Neural progenitor cell (in vitro differentiated cells): ENCODE measurements at regions not wholly inside any gene's neighbourhood (a gene's known extent, or its start where the extent isn't known, plus 50 kb on each side); places are given as distances from the start of the nearest gene placed in this dataset.

Experiments
- DNase-seq: peaks from one replicate; pipeline ENCODE4 v3.0.0-alpha.2; 2016; ENCODE audit warnings: low spot score
- H2AFZ ChIP-seq: fragments of 200-600 bp; sonication (generic); replicated peaks from 2 replicates; pipeline ENCODE4 v1.6.1; 2016; ENCODE audit warnings: antibody characterized with exemption
- H3F3A ChIP-seq: fragments of 200-600 bp; sonication (generic); 2 replicates; pipeline ENCODE4 v1.6.1; 2016; ENCODE audit warnings: antibody characterized with exemption, low read depth
- H3K27ac ChIP-seq: fragments of 200-600 bp; sonication (generic); 2 replicates; pipeline ENCODE4 v1.5.1; 2016; ENCODE audit warnings: mild to moderate bottlenecking
- H3K27me3 ChIP-seq: fragments of 200-600 bp; sonication (generic); 2 replicates; pipeline ENCODE4 v1.6.1; 2016; ENCODE audit warnings: mild to moderate bottlenecking, moderate library complexity
- H3K36me3 ChIP-seq: fragments of 200-600 bp; sonication (generic); 2 replicates; pipeline ENCODE4 v1.5.1; 2016
- H3K4me1 ChIP-seq: fragments of 200-600 bp; sonication (generic); 2 replicates; pipeline ENCODE4 v1.6.1; 2016; ENCODE audit warnings: mixed run types
- H3K4me2 ChIP-seq: fragments of 200-600 bp; sonication (generic); 2 replicates; pipeline ENCODE4 v1.6.1; 2016
- H3K4me3 ChIP-seq: fragments of 200-600 bp; sonication (generic); 2 replicates; pipeline ENCODE4 v1.5.1; 2016
- H3K79me2 ChIP-seq: fragments of 200-600 bp; sonication (generic); 2 replicates; pipeline ENCODE4 v1.6.1; 2016; ENCODE audit warnings: low read depth
- H3K9ac ChIP-seq: fragments of 200-600 bp; sonication (generic); 2 replicates; pipeline ENCODE4 v1.6.1; 2016
- H3K9me3 ChIP-seq: fragments of 200-600 bp; sonication (generic); 2 replicates; pipeline ENCODE4 v1.5.1; 2016; ENCODE audit warnings: low read depth
- H4K20me1 ChIP-seq: fragments of 200-600 bp; sonication (generic); 2 replicates; pipeline ENCODE4 v1.6.1; 2016; ENCODE audit warnings: low read depth
- H3K27ac Mint-ChIP-seq: 3 replicates; pipeline ENCODE4 v1.8.0; 2021; ENCODE audit warnings: mixed read lengths
- H3K27me3 Mint-ChIP-seq: 2 replicates; pipeline ENCODE4 v1.8.0; 2022; ENCODE audit warnings: low read depth, mild to moderate bottlenecking, inconsistent platforms, moderate library complexity, mixed read lengths; ENCODE audit not compliant: insufficient read depth
- H3K36me3 Mint-ChIP-seq: 3 replicates; pipeline ENCODE4 v1.8.0; 2021; ENCODE audit warnings: mixed read lengths
- H3K4me1 Mint-ChIP-seq: 3 replicates; pipeline ENCODE4 v1.8.0; 2021; ENCODE audit warnings: mixed read lengths
- H3K4me3 Mint-ChIP-seq: 3 replicates; pipeline ENCODE4 v1.8.0; 2021; ENCODE audit warnings: mild to moderate bottlenecking, moderate library complexity, mixed read lengths
- H3K9me3 Mint-ChIP-seq: 3 replicates; pipeline ENCODE4 v1.8.0; 2020; ENCODE audit warnings: mixed read lengths
- CTCF ChIP-seq: fragments of 200-600 bp; sonication (generic); IDR thresholded peaks from 2 replicates; pipeline ENCODE4 v1.5.1; 2017; ENCODE audit warnings: antibody characterized with exemption, mild to moderate bottlenecking
- EZH2 ChIP-seq: fragments of 200-600 bp; sonication (generic); IDR thresholded peaks from 2 replicates; pipeline ENCODE4 v1.6.1; 2017; ENCODE audit warnings: antibody characterized with exemption, mild to moderate bottlenecking, moderate library complexity
- EZH2phosphoT487 ChIP-seq: fragments of 200-600 bp; sonication (generic); IDR thresholded peaks from 2 replicates; pipeline ENCODE4 v1.6.1; 2017; ENCODE audit warnings: antibody characterized with exemption

DNA sequence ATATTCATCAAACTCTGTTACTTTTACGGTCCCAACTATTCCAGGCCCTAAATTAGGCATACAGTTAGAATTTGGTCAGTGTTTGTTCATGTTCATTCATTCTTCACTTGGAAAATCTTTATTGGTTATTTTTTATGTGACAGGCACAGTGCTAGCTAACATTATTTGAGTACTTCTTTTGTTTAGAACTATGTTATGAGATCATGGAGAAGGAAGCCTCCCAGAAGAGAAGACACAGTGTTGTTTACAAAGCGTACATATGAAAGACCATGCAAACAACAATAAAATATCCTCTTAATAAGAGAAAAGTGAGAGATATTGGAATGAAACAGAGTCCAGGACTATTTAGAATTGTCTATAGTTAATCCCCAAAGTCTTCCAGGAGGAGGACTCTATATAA, 399.2 kb downstream of the LRIG3 start:
- Mint-ChIP-seq H3K36me3 (no peaks in the 10 kb centered on the region), H3K4me1 (no peaks in the 10 kb centered on the region), H3K27me3 (peaks cover 2% of the 10 kb centered on the region), H3K27ac (no peak overlapping the region), H3K4me3 (no peak overlapping the region), H3K9me3 (peaks cover 21% of the 10 kb centered on the region)
- Histone ChIP-seq H3K4me2 (no peak overlapping the region), H3K4me3 (no peak overlapping the region), H3F3A (no peaks in the 10 kb centered on the region), H3K27me3 (no peaks in the 10 kb centered on the region), H3K4me1 (peaks cover 6% of the 10 kb centered on the region), H4K20me1 (no peaks in the 10 kb centered on the region), H3K27ac (no peak overlapping the region), H3K79me2 (no peaks in the 10 kb centered on the region), H2AFZ (no peak overlapping the region), H3K9me3 (no peaks in the 10 kb centered on the region), H3K9ac (no peak overlapping the region), H3K36me3 (no peaks in the 10 kb centered on the region)
- TF ChIP-seq EZH2phosphoT487 (no peak), EZH2 (no peak), CTCF (no peak)
- DNase-seq: no peak

DNA sequence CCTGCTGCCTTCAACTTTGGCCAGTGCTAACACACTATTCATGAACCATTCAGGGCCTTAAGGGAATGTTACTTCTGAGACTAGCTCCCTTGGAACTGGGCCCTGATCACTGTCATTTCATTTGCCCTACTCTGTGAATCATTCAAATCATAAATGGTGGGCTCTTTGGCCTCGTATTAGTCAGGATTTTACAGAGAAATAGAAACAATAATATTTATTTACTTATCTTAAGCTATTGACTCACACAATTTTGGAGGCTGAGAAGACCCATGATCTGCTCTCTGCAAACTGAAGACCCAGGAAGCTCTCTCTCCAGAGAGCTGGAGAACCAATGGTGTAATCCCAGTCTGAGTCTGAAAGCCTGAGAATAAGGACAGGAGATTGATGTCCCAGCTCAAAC, 398.5 kb downstream of the LRIG3 start:
- no peaks in the 10 kb centered on the region for H3K9me3 ChIP-seq
- Mint-ChIP-seq H3K36me3 (no peaks in the 10 kb centered on the region), H3K4me3 (no peak overlapping the region), H3K27me3 (peaks cover 1% of the 10 kb centered on the region), H3K4me1 (no peaks in the 10 kb centered on the region), H3K27ac (no peak overlapping the region), H3K9me3 (peaks cover 19% of the 10 kb centered on the region)
- no peaks in the 10 kb centered on the region for H3K79me2 ChIP-seq
- no peaks in the 10 kb centered on the region for H4K20me1 ChIP-seq
- H3K36me3 ChIP-seq: no peaks in the 10 kb centered on the region
- H3K4me1 ChIP-seq: peaks cover 6% of the 10 kb centered on the region
- H3K27me3 ChIP-seq: no peaks in the 10 kb centered on the region
- no peak overlapping the region for H3K9ac ChIP-seq
- H3K4me3 ChIP-seq: no peak overlapping the region
- H3K4me2 ChIP-seq: no peak overlapping the region
- no peak for DNase-seq
- H3F3A ChIP-seq: no peaks in the 10 kb centered on the region
- H2AFZ ChIP-seq: no peak overlapping the region
- H3K27ac ChIP-seq: no peak overlapping the region
- no peak for TF ChIP-seq EZH2
- TF ChIP-seq EZH2phosphoT487: no peak
- no peak for TF ChIP-seq CTCF

GRCh38 chr12:58523360-58523759, 396.9 kb downstream of the LRIG3 start:
- Histone ChIP-seq H3K36me3 (no peaks in the 10 kb centered on the region), H3K27me3 (no peaks in the 10 kb centered on the region), H3K9me3 (no peaks in the 10 kb centered on the region), H3K27ac (no peak overlapping the region), H3K4me3 (no peak overlapping the region), H4K20me1 (no peaks in the 10 kb centered on the region), H3K79me2 (no peaks in the 10 kb centered on the region), H3K4me2 (no peak overlapping the region), H3K4me1 (peaks cover 6% of the 10 kb centered on the region), H2AFZ (no peak overlapping the region), H3K9ac (no peak overlapping the region), H3F3A (no peaks in the 10 kb centered on the region)
- Mint-ChIP-seq H3K4me3 (no peak overlapping the region), H3K4me1 (no peaks in the 10 kb centered on the region), H3K9me3 (peaks cover 4% of the 10 kb centered on the region), H3K27ac (no peak overlapping the region), H3K36me3 (no peaks in the 10 kb centered on the region), H3K27me3 (no peaks in the 10 kb centered on the region)
- DNase-seq: no peak
- TF ChIP-seq EZH2 (no peak), CTCF (no peak), EZH2phosphoT487 (no peak)

GRCh38 chr12:58528271-58528670, 392.0 kb downstream of the LRIG3 start:
- Histone ChIP-seq H3F3A (no peaks in the 10 kb centered on the region), H3K27me3 (no peaks in the 10 kb centered on the region), H3K4me2 (no peak overlapping the region), H3K27ac (no peak overlapping the region), H3K4me1 (no peaks in the 10 kb centered on the region), H2AFZ (no peak overlapping the region), H3K9ac (no peak overlapping the region), H3K4me3 (no peak overlapping the region), H3K79me2 (no peaks in the 10 kb centered on the region), H3K36me3 (no peaks in the 10 kb centered on the region), H3K9me3 (no peaks in the 10 kb centered on the region), H4K20me1 (no peaks in the 10 kb centered on the region)
- no peaks in the 10 kb centered on the region for H3K4me1 Mint-ChIP-seq
- H3K9me3 Mint-ChIP-seq: no peaks in the 10 kb centered on the region
- H3K27me3 Mint-ChIP-seq: peaks cover 2% of the 10 kb centered on the region
- TF ChIP-seq EZH2phosphoT487: no peak
- TF ChIP-seq CTCF: no peak
- no peak for TF ChIP-seq EZH2
- no peak overlapping the region for H3K4me3 Mint-ChIP-seq
- no peak overlapping the region for H3K27ac Mint-ChIP-seq
- no peak for DNase-seq
- H3K36me3 Mint-ChIP-seq: no peaks in the 10 kb centered on the region
